ENCODE measurements at regions not wholly inside any gene's neighbourhood (a gene's known extent, or its start where the extent isn't known, plus 50 kb on each side); places are given as distances from the start of the nearest gene placed in this dataset.
"Not testable (repeated sequence)": the region's sequence is repeated elsewhere in the genome, so short reads cannot be mapped to it uniquely, and the experiment has no call there.

- DNase-seq (ENCODE audit: low read depth) = no peak
Measured at GRCh38 chr10:42883993-42884983, 101.7 kb downstream of the BMS1 start.

GRCh38 chr10:42885491-42886270 is 103.1 kb downstream of the BMS1 start:
- no peak for DNase-seq (ENCODE audit: low read depth)

GRCh38 chr10:42887734-42888503 is 105.3 kb downstream of the BMS1 start:
- no peak for DNase-seq (ENCODE audit: low read depth)

- DNase-seq (ENCODE audit: low read depth) = no peak
Measured at GRCh38 chr10:42888504-42889095, 106.0 kb downstream of the BMS1 start.

- no peak for DNase-seq (ENCODE audit: low read depth)
Measured at GRCh38 chr10:42896735-42897134, 114.1 kb downstream of the BMS1 start.

- no peak for DNase-seq (ENCODE audit: low read depth)
Measured at GRCh38 chr10:42898037-42898960, 115.7 kb downstream of the BMS1 start.

GRCh38 chr10:42899036-42899435 is 116.4 kb downstream of the BMS1 start:
- no peak for DNase-seq (ENCODE audit: low read depth)

- not testable (repeated sequence) for DNase-seq (ENCODE audit: low read depth)
Measured at GRCh38 chr10:42900346-42900745, 117.8 kb downstream of the BMS1 start.

- DNase-seq (ENCODE audit: low read depth) = no peak
Measured at GRCh38 chr10:42911359-42911758, 128.8 kb downstream of the BMS1 start.

GRCh38 chr10:42916974-42917373 is 134.4 kb downstream of the BMS1 start:
- no peak for DNase-seq (ENCODE audit: low read depth)

- no peak for DNase-seq (ENCODE audit: low read depth)
Measured at GRCh38 chr10:42917821-42918220, 135.2 kb downstream of the BMS1 start.

- no peak for DNase-seq (ENCODE audit: low read depth)
Measured at GRCh38 chr10:42921951-42922350, 139.4 kb downstream of the BMS1 start.

GRCh38 chr10:42924484-42924883 is 141.9 kb downstream of the BMS1 start:
- no peak for DNase-seq (ENCODE audit: low read depth)

GRCh38 chr10:42926843-42927242 is 144.2 kb downstream of the BMS1 start:
- peak; percentile 17 for DNase-seq (ENCODE audit: low read depth)

GRCh38 chr10:42928064-42928463 is 145.5 kb downstream of the BMS1 start:
- DNase-seq (ENCODE audit: low read depth) = no peak

- DNase-seq (ENCODE audit: low read depth) = no peak
Measured at GRCh38 chr10:42929236-42929635, 146.6 kb downstream of the BMS1 start.

GRCh38 chr10:42929993-42930392 is 146.9 kb upstream of the RET start:
- no peak for DNase-seq (ENCODE audit: low read depth)

- DNase-seq (ENCODE audit: low read depth) = no peak
Measured at GRCh38 chr10:42930516-42931192, 146.2 kb upstream of the RET start.

GRCh38 chr10:42932116-42932515 is 144.8 kb upstream of the RET start:
- DNase-seq (ENCODE audit: low read depth) = no peak
